ENCODE measurements at regions not wholly inside any gene's neighbourhood (a gene's known extent, or its start where the extent isn't known, plus 50 kb on each side); places are given as distances from the start of the nearest gene placed in this dataset.
"Not testable (repeated sequence)": the region's sequence is repeated elsewhere in the genome, so short reads cannot be mapped to it uniquely, and the experiment has no call there.

DNA sequence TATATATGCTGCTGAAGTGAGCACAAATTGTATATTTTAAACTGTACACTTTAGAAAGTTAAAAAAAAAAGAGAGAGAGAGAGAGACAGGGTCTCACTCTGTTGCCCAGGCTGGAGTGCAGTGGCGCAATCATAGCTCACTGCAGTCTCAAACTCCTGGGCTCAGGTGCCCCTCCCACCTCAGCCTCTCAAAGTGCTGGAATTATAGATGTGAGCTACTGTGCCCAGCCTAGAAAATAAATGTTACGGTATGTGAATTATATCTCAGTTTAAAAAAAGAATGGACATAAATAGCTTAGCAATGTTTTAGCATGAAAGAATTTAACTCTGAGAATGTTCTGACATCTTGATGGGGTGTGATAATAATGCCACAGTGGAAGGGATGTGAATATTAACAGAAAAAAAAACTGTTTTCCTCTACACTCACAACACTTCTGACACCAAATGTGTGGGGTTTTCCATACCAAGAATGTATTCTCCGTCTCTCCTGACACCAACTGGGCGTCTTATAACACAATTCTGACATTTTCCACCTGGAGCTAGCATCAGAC, 162.1 kb downstream of the PLCE1 start:
- no peaks in the 10 kb centered on the region for H3K27me3 ChIP-seq (ENCODE audit: insufficient read depth)
- no peaks in the 10 kb centered on the region for H4K20me1 ChIP-seq (replicated peaks; ENCODE audit: insufficient read depth)
- H3K27ac ChIP-seq (ENCODE audit: low read depth), result no peak overlapping the region
- H3K4me3 Mint-ChIP-seq, result no peak overlapping the region
- no peak overlapping the region for H3K27ac Mint-ChIP-seq
- H3K27me3 Mint-ChIP-seq (ENCODE audit: insufficient read depth, low read depth, poor library complexity), result no peaks in the 10 kb centered on the region
- H3K4me3 ChIP-seq, result no peak overlapping the region
- H3K4me1 ChIP-seq (ENCODE audit: insufficient read depth), result no peaks in the 10 kb centered on the region
- H3K36me3 Mint-ChIP-seq (ENCODE audit: low read depth), result no peaks in the 10 kb centered on the region
- H3K79me2 ChIP-seq (replicated peaks; ENCODE audit: insufficient read depth), result no peaks in the 10 kb centered on the region
- no peaks in the 10 kb centered on the region for H3F3A ChIP-seq (replicated peaks; ENCODE audit: low read depth)
- H3K4me2 ChIP-seq, result no peak overlapping the region
- no peaks in the 10 kb centered on the region for H3K9me2 ChIP-seq (ENCODE audit: insufficient read depth)
- no peak for TF ChIP-seq STAT1 (IDR thresholded peaks at IDR 0.05; ENCODE audit: unreplicated experiment)
- TF ChIP-seq, protein P1, sequence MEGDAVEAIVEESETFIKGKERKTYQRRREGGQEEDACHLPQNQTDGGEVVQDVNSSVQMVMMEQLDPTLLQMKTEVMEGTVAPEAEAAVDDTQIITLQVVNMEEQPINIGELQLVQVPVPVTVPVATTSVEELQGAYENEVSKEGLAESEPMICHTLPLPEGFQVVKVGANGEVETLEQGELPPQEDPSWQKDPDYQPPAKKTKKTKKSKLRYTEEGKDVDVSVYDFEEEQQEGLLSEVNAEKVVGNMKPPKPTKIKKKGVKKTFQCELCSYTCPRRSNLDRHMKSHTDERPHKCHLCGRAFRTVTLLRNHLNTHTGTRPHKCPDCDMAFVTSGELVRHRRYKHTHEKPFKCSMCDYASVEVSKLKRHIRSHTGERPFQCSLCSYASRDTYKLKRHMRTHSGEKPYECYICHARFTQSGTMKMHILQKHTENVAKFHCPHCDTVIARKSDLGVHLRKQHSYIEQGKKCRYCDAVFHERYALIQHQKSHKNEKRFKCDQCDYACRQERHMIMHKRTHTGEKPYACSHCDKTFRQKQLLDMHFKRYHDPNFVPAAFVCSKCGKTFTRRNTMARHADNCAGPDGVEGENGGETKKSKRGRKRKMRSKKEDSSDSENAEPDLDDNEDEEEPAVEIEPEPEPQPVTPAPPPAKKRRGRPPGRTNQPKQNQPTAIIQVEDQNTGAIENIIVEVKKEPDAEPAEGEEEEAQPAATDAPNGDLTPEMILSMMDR (conservative IDR thresholded peaks at IDR 0.05; ENCODE audit: low read depth in 2 of 2), result no peak
- TF ChIP-seq POLR2AphosphoS5 (IDR thresholded peaks at IDR 0.05; ENCODE audit: low read depth), result no peak
- TF ChIP-seq, protein P2, sequence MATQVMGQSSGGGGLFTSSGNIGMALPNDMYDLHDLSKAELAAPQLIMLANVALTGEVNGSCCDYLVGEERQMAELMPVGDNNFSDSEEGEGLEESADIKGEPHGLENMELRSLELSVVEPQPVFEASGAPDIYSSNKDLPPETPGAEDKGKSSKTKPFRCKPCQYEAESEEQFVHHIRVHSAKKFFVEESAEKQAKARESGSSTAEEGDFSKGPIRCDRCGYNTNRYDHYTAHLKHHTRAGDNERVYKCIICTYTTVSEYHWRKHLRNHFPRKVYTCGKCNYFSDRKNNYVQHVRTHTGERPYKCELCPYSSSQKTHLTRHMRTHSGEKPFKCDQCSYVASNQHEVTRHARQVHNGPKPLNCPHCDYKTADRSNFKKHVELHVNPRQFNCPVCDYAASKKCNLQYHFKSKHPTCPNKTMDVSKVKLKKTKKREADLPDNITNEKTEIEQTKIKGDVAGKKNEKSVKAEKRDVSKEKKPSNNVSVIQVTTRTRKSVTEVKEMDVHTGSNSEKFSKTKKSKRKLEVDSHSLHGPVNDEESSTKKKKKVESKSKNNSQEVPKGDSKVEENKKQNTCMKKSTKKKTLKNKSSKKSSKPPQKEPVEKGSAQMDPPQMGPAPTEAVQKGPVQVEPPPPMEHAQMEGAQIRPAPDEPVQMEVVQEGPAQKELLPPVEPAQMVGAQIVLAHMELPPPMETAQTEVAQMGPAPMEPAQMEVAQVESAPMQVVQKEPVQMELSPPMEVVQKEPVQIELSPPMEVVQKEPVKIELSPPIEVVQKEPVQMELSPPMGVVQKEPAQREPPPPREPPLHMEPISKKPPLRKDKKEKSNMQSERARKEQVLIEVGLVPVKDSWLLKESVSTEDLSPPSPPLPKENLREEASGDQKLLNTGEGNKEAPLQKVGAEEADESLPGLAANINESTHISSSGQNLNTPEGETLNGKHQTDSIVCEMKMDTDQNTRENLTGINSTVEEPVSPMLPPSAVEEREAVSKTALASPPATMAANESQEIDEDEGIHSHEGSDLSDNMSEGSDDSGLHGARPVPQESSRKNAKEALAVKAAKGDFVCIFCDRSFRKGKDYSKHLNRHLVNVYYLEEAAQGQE (IDR thresholded peaks at IDR 0.05; ENCODE audit: unreplicated experiment), result no peak
- no peak for TF ChIP-seq ZNF331 (CRISPR knock-in tag; IDR thresholded peaks at IDR 0.05; ENCODE audit: low read depth)
- TF ChIP-seq, protein P3, sequence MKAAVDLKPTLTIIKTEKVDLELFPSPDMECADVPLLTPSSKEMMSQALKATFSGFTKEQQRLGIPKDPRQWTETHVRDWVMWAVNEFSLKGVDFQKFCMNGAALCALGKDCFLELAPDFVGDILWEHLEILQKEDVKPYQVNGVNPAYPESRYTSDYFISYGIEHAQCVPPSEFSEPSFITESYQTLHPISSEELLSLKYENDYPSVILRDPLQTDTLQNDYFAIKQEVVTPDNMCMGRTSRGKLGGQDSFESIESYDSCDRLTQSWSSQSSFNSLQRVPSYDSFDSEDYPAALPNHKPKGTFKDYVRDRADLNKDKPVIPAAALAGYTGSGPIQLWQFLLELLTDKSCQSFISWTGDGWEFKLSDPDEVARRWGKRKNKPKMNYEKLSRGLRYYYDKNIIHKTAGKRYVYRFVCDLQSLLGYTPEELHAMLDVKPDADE (IDR thresholded peaks at IDR 0.05), result no peak
- no peak for ATAC-seq
- H3K9me3 Mint-ChIP-seq, result no peaks in the 10 kb centered on the region
- H3K4me1 Mint-ChIP-seq, result no peaks in the 10 kb centered on the region
- H2AFZ ChIP-seq, result no peak overlapping the region
- DNase-seq (ENCODE audit: low spot score), result no peak
- H3K36me3 ChIP-seq (ENCODE audit: insufficient read depth), result no peaks in the 10 kb centered on the region

DNA sequence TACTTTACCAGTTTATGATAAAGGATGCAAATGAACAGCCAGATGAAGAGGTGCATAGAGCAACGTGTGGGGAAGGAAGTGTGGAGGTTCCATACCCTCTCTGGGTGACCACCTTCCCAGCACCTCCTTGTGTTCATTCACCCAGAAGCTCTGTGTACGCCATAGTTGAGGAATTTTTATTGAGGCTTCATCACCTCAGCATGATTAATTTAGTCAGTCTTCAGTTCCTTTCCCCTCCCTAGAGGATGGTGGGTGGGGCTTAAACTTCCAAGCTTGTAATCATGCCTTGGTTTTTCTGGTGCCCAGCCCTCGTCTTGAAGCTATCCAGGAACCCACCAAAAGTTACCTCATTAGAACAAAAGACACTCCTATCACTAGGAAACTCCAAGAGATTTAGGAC, 162.7 kb downstream of the PLCE1 start:
- Histone ChIP-seq H3K4me1 (ENCODE audit: insufficient read depth) (no peaks in the 10 kb centered on the region), H3K36me3 (ENCODE audit: insufficient read depth) (no peaks in the 10 kb centered on the region), H3K27ac (ENCODE audit: low read depth) (no peak overlapping the region), H3F3A (replicated peaks; ENCODE audit: low read depth) (no peaks in the 10 kb centered on the region), H4K20me1 (replicated peaks; ENCODE audit: insufficient read depth) (no peaks in the 10 kb centered on the region), H2AFZ (no peak overlapping the region), H3K4me3 (no peak overlapping the region), H3K4me2 (no peak overlapping the region), H3K9me2 (ENCODE audit: insufficient read depth) (no peaks in the 10 kb centered on the region), H3K79me2 (replicated peaks; ENCODE audit: insufficient read depth) (no peaks in the 10 kb centered on the region), H3K27me3 (ENCODE audit: insufficient read depth) (no peaks in the 10 kb centered on the region)
- Mint-ChIP-seq H3K4me1 (no peaks in the 10 kb centered on the region), H3K27ac (no peak overlapping the region), H3K4me3 (no peak overlapping the region), H3K9me3 (peaks cover 4% of the 10 kb centered on the region; the same call in 2 of the 3 replicates), H3K27me3 (ENCODE audit: insufficient read depth, low read depth, poor library complexity) (no peaks in the 10 kb centered on the region), H3K36me3 (ENCODE audit: low read depth) (0 out of 3 replicates have a peak, but pooled peaks cover 3% of the 10 kb centered on the region)
- TF ChIP-seq, protein P1 (conservative IDR thresholded peaks at IDR 0.05; ENCODE audit: low read depth in 2 of 2), result no peak
- no peak for TF ChIP-seq CREB1 (CRISPR knock-in tag; IDR thresholded peaks at IDR 0.05; ENCODE audit: low read depth)
- no peak for TF ChIP-seq POLR2AphosphoS5 (IDR thresholded peaks at IDR 0.05; ENCODE audit: low read depth)
- no peak for TF ChIP-seq EZH2 (IDR thresholded peaks at IDR 0.05; ENCODE audit: low read depth, unreplicated experiment)
- TF ChIP-seq STAT1 (IDR thresholded peaks at IDR 0.05; ENCODE audit: unreplicated experiment), result no peak
- no peak for TF ChIP-seq JUNB (IDR thresholded peaks at IDR 0.05; ENCODE audit: unreplicated experiment)
- ATAC-seq (no peak), DNase-seq (ENCODE audit: low spot score) (no peak)

DNA sequence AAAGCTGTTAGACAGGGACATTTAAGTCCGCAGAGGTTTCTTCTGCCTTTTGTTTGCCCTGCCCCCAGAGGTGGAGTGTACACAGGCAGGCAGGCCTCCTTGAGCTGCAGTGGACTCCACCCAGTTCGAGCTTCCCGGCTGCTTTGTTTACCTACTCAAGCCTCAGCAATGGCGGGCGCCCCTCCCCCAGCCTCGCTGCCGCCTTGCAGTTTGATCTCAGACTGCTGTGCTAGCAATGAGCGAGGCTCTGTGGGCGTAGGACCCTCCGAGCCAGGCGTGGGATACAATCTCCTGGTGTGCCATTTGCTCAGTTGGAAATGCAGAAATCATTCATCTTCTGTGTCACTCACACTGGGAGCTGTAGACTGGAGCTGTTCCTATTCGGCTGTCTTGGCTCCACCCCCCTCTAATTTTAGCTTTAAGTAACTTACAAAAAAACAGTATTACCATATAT, 171.5 kb downstream of the PLCE1 start:
- ATAC-seq; H3K4me3 ChIP-seq; H3K4me2 ChIP-seq; DNase-seq (ENCODE audit: low spot score); H3K36me3 ChIP-seq (ENCODE audit: insufficient read depth); H3K4me3 Mint-ChIP-seq; H3K79me2 ChIP-seq (replicated peaks; ENCODE audit: insufficient read depth); H4K20me1 ChIP-seq (replicated peaks; ENCODE audit: insufficient read depth); H3K27me3 Mint-ChIP-seq (ENCODE audit: insufficient read depth, low read depth, poor library complexity); H3F3A ChIP-seq (replicated peaks; ENCODE audit: low read depth); H2AFZ ChIP-seq; H3K9me2 ChIP-seq (ENCODE audit: insufficient read depth); H3K27ac Mint-ChIP-seq; H3K27me3 ChIP-seq (ENCODE audit: insufficient read depth); H3K4me1 Mint-ChIP-seq; H3K27ac ChIP-seq (ENCODE audit: low read depth); H3K4me1 ChIP-seq (ENCODE audit: insufficient read depth); H3K36me3 Mint-ChIP-seq (ENCODE audit: low read depth): not testable (repeated sequence)
- H3K9me3 Mint-ChIP-seq, result peaks cover 24% of the 10 kb centered on the region

Data from GM23338 (cell line).